HG02840 (cell line): ENCODE measurements at regions not wholly inside any gene's neighbourhood (a gene's known extent, or its start where the extent isn't known, plus 50 kb on each side); places are given as distances from the start of the nearest gene placed in this dataset.
"Not testable (repeated sequence)": the region's sequence is repeated elsewhere in the genome, so short reads cannot be mapped to it uniquely, and the experiment has no call there.

Source experiments
- ATAC-seq: cut with Tn5 transposase; IDR thresholded peaks from one replicate; pipeline ENCODE4 v1.9.1; 2021; ENCODE audit warnings: mild to moderate bottlenecking, moderate library complexity, moderate number of reproducible peaks; ENCODE audit not compliant: unreplicated experiment, low FRiP score

DNA sequence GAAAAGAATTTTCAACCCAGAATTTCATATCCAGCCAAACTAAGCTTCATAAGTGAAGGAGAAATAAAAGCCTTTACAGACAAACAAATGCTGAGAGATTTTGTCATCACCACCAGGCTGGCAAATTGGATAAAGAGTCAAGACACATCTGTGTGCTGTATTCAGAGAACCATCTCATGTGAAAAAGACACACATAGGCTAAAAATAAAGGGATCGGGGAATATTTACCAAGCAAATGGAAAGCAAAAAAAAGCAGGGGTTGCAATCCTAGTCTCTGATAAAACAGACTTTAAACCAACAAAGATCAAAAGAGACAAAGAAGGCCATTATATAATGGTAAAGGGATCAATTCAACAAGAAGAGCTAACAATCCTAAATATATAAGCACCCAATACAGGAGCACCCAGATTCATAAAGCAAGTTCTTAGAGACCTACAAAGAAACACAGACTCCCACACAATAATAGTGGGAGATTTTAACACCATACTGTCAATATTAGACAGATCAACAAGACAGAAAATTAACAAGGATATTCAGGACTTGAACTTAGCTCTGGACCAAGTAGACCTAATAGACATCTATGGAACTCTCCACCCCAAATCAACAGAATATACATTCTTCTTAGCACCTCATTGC lies 55.9 kb upstream of the ACSM6 start:
- not testable (repeated sequence) for ATAC-seq

DNA sequence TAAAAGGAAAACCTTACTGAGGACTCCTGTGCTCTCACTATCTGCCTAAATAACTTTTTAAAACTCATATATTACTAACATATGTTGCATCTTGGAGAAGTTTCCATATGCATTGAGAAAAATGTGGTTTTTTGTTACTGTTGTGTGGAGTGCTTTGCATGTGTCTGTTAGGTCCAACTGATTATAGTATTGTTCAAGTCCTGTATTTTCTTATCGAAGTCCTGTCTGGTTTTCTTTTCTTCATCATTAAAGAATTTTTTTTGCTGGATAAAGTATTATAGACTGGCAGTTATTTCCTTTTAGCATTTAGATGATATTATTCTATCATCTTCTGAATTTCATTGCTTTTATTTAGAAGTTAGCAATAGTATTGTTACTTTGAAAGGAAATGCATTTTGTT lies 59.5 kb upstream of the ACSM6 start:
- no peak for ATAC-seq

- ATAC-seq = no peak
These were observed 60.0 kb upstream of the ACSM6 start for GRCh38 chr10:95133997-95134396.

- peak; percentile 63 for ATAC-seq
These were observed 60.9 kb upstream of the ACSM6 start for GRCh38 chr10:95133016-95133752.

- ATAC-seq = not testable (repeated sequence)
These were observed 61.1 kb upstream of the CYP2C8 start for GRCh38 chr10:95130429-95130828.

GRCh38 chr10:95125582-95125981 lies 56.3 kb upstream of the CYP2C8 start:
- ATAC-seq = no peak

- ATAC-seq = no peak
These were observed 53.4 kb upstream of the CYP2C8 start for GRCh38 chr10:95122736-95123135.

DNA sequence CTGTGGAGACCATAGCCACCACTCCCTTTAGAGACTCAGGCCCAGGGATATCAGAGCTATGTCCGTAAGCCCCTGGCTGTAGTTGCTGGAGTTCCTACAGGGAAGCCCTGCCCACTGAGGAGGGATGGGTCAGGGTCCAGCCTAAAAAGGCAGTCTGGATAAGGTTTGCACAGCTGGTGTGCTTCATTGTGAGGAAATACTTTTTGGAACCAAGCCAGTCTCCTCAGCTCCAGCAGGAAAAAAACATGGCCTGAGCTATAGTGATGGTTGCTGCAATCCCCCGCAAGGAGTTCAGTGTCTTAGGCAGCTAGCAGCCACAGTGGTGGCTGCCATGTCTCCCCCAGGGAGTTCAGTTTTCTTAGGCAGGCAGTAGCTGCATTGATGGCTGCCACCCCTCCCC lies 52.6 kb upstream of the CYP2C8 start:
- no peak for ATAC-seq
